ENCODE measurements at regions not wholly inside any gene's neighbourhood (a gene's known extent, or its start where the extent isn't known, plus 50 kb on each side); places are given as distances from the start of the nearest gene placed in this dataset.

DNA sequence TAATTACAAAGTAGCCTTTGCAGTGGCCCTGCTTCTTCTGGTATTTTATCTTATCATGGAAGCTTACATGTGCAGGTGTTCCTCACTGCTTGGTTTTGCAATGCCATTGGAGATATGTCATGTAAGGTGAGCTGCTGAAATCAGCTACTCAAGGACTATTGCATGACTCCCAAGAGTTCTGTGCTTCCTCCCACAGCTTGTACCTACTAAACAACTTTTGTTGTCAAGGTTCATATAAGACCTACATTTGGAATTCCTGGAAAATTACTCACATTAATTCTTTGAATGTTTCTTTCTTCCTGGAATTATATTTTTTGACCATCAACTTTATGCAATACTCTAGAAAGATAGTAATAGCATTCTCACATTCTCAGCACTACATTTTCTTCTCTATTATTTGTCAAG lies 427.5 kb upstream of the HSF2 start:
- Histone ChIP-seq H3T11ph (ENCODE audit: low read length) (no peak overlapping the region), H3K23ac (ENCODE audit: insufficient read length, low read depth, low read length) (no peak overlapping the region), H3K79me1 (ENCODE audit: insufficient read depth, low read depth, low read length, poor library complexity, severe bottlenecking) (no peaks in the 10 kb centered on the region), H2BK5ac (ENCODE audit: insufficient read length, low read length) (no peak overlapping the region), H2BK12ac (ENCODE audit: insufficient read length, low read depth, low read length) (no peak overlapping the region), H2BK15ac (ENCODE audit: low read depth, low read length) (no peak overlapping the region), H4K91ac (ENCODE audit: insufficient read length, low read depth, low read length) (no peak overlapping the region), H2AK5ac (ENCODE audit: insufficient read length, low read length) (no peak overlapping the region), H3K79me2 (ENCODE audit: insufficient read depth, low read length) (no peaks in the 10 kb centered on the region), H4K20me1 (ENCODE audit: control insufficient read depth, insufficient read depth, insufficient read length) (no peaks in the 10 kb centered on the region), H3K23me2 (ENCODE audit: insufficient read length, low read depth, low read length, poor library complexity, severe bottlenecking) (no peaks in the 10 kb centered on the region), H2BK20ac (ENCODE audit: low read depth, low read length, poor library complexity, severe bottlenecking) (no peak overlapping the region), H3K9ac (ENCODE audit: extremely low read depth, insufficient read length, low read length) (no peak overlapping the region), H3K56ac (ENCODE audit: insufficient read length, low read depth, low read length) (no peak overlapping the region), H3K9me3 (ENCODE audit: control insufficient read depth, low read depth, low read length) (no peaks in the 10 kb centered on the region), H4K5ac (ENCODE audit: insufficient read length, low read depth, low read length) (no peak overlapping the region), H2BK120ac (ENCODE audit: low read depth, low read length, poor library complexity, severe bottlenecking) (no peak overlapping the region), H3K18ac (ENCODE audit: insufficient read length, low read depth, low read length) (no peak overlapping the region), H3K27me3 (ENCODE audit: insufficient read depth, low read length) (no peaks in the 10 kb centered on the region), H2AFZ (ENCODE audit: low read length) (no peak overlapping the region), H3K4me2 (ENCODE audit: insufficient read depth, insufficient read length, low read length) (no peak overlapping the region), H3K4me1 (ENCODE audit: insufficient read depth, low read length) (no peaks in the 10 kb centered on the region), H4K8ac (replicated peaks; ENCODE audit: insufficient read length, low read depth, low read length) (no peak overlapping the region), H3K27ac (ENCODE audit: insufficient read length, low read depth, low read length) (no peak overlapping the region), H3K4ac (ENCODE audit: low read depth, low read length) (no peak overlapping the region), H3K14ac (ENCODE audit: insufficient read depth, low read length) (no peak overlapping the region)
- Mint-ChIP-seq H3K9me3 (peaks cover 11 to 12% of the 10 kb centered on the region in 2 experiments), H3K4me3 (no peak overlapping the region), H3K27me3 (ENCODE audit: low read depth) (no peaks in the 10 kb centered on the region), H3K36me3 (ENCODE audit: insufficient read depth in 1 of 3, low read depth in 3 of 3) (peaks cover 0 to 9% (median 3%) of the 10 kb centered on the region in 3 experiments; a peak in 4 of 7 replicates), H3K27ac (no peak overlapping the region), H3K4me1 (peaks cover 6 to 10% of the 10 kb centered on the region in 2 experiments; a peak in 3 of 4 replicates)
- DNase-seq, result no peak
- no peak for TF ChIP-seq CTCF (conservative IDR thresholded peaks at IDR 0.05)

All from H9 (cell line).